Liver (tissue), 8 donors: ENCODE measurements at regions not wholly inside any gene's neighbourhood (a gene's known extent, or its start where the extent isn't known, plus 50 kb on each side); places are given as distances from the start of the nearest gene placed in this dataset.

Experiments used
- DNase-seq: peaks from one replicate; pipeline ENCODE4 v3.0.0-alpha.2; 2017; ENCODE audit warnings: low spot score
- H3K27ac ChIP-seq, 2 donors: one replicate each; pipeline ENCODE4 v1.7.0; 2013; ENCODE audit warnings: inconsistent platforms in 2 of 2, low read length in 2 of 2, control low read depth in 1 of 2, low read depth in 1 of 2, mild to moderate bottlenecking in 1 of 2
- H3K27me3 ChIP-seq, 4 donors: one replicate each; pipeline versions ENCODE4 v1.6.1 to v1.7.0; 2013; ENCODE audit warnings: low read length in 3 of 4, inconsistent platforms in 1 of 4, mild to moderate bottlenecking in 1 of 4, moderate library complexity in 1 of 4; ENCODE audit not compliant: control insufficient read depth in 4 of 4, insufficient read depth in 4 of 4
- H3K36me3 ChIP-seq, 4 donors: one replicate each; pipeline versions ENCODE4 v1.6.1 to v1.7.0; 2013; ENCODE audit warnings: low read length in 3 of 4, mild to moderate bottlenecking in 3 of 4, low read depth in 1 of 4, moderate library complexity in 1 of 4; ENCODE audit not compliant: control insufficient read depth in 4 of 4, insufficient read depth in 3 of 4
- H3K4me1 ChIP-seq, 4 donors: one replicate each; pipeline versions ENCODE4 v1.6.1 to v1.7.0; 2013; ENCODE audit warnings: low read length in 3 of 4, mild to moderate bottlenecking in 3 of 4, moderate library complexity in 1 of 4; ENCODE audit not compliant: control insufficient read depth in 4 of 4, insufficient read depth in 4 of 4
- H3K4me3 ChIP-seq, 3 donors: one replicate each; pipeline versions ENCODE4 v1.6.1 to v1.7.0; 2013; ENCODE audit warnings: low read length in 3 of 3, control low read depth in 1 of 3, low read depth in 1 of 3, mild to moderate bottlenecking in 1 of 3
- H3K9ac ChIP-seq, 2 donors: one replicate each; pipeline ENCODE4 v1.7.0; 2013; ENCODE audit warnings: low read length in 2 of 2, mild to moderate bottlenecking in 2 of 2, moderate library complexity in 2 of 2, control low read depth in 1 of 2, low read depth in 1 of 2
- H3K9me3 ChIP-seq, 4 donors: one replicate each; pipeline versions ENCODE4 v1.6.1 to v1.7.0; 2013; ENCODE audit warnings: low read length in 3 of 4; ENCODE audit not compliant: control insufficient read depth in 4 of 4
- CTCF ChIP-seq: fragments of 150-350 bp; IDR thresholded peaks from 2 replicates; pipeline ENCODE4 v1.5.1; 2017; ENCODE audit warnings: improper control_type of control experiment, low read depth, low read length; ENCODE audit not compliant: missing input control
- EGR1 ChIP-seq, 2 donors: IDR thresholded peaks; 2 replicates each; pipeline ENCODE4 v1.6.1; 2016 to 2018; ENCODE audit warnings: antibody characterized with exemption in 2 of 2, low read depth in 2 of 2
- FOXA1 ChIP-seq: IDR thresholded peaks from 2 replicates; pipeline ENCODE4 v1.6.1; 2016; ENCODE audit warnings: antibody characterized with exemption
- FOXA2 ChIP-seq: IDR thresholded peaks from 2 replicates; pipeline ENCODE4 v1.6.1; 2016; ENCODE audit warnings: antibody characterized with exemption
- GABPA ChIP-seq, 2 donors: IDR thresholded peaks in 1 of 2; conservative IDR thresholded peaks in 1 of 2; 2 replicates each; pipeline ENCODE4 v1.6.1; 2016; ENCODE audit warnings: antibody characterized with exemption in 2 of 2, mild to moderate bottlenecking in 1 of 2, moderate library complexity in 1 of 2
- HNF4A ChIP-seq, 2 donors: conservative IDR thresholded peaks; 2 replicates each; pipeline ENCODE4 v1.6.1; 2016; ENCODE audit warnings: antibody characterized with exemption in 2 of 2, mild to moderate bottlenecking in 2 of 2
- HNF4G ChIP-seq: IDR thresholded peaks from 2 replicates; pipeline ENCODE4 v1.6.1; 2016; ENCODE audit warnings: antibody characterized with exemption
- JUND ChIP-seq, 2 donors: IDR thresholded peaks; 2 replicates each; pipeline ENCODE4 v1.6.1; 2016; ENCODE audit warnings: antibody characterized with exemption in 2 of 2
- MAX ChIP-seq: IDR thresholded peaks from 2 replicates; pipeline ENCODE4 v1.6.1; 2016; ENCODE audit warnings: antibody characterized with exemption
- NR2F2 ChIP-seq: IDR thresholded peaks from 2 replicates; pipeline ENCODE4 v1.6.1; 2016; ENCODE audit warnings: antibody characterized with exemption
- RAD21 ChIP-seq, 2 donors: IDR thresholded peaks; 2 replicates each; pipeline ENCODE4 v1.6.1; 2016; ENCODE audit warnings: antibody characterized with exemption in 2 of 2, mild to moderate bottlenecking in 2 of 2
- RXRA ChIP-seq, 2 donors: IDR thresholded peaks; 2 replicates each; pipeline ENCODE4 v1.6.1; 2017 to 2018; ENCODE audit warnings: antibody characterized with exemption in 2 of 2, mild to moderate bottlenecking in 1 of 2
- SP1 ChIP-seq: IDR thresholded peaks from 2 replicates; pipeline ENCODE4 v1.6.1; 2018; ENCODE audit warnings: antibody characterized with exemption, mild to moderate bottlenecking
- TAF1 ChIP-seq: conservative IDR thresholded peaks from 2 replicates; pipeline ENCODE4 v1.6.1; 2016; ENCODE audit warnings: antibody characterized with exemption, mild to moderate bottlenecking
- YY1 ChIP-seq: IDR thresholded peaks from 2 replicates; pipeline ENCODE4 v1.6.1; 2016; ENCODE audit warnings: antibody characterized with exemption, mild to moderate bottlenecking
- WGBS: extraction: QIAGEN DNeasy Blood & Tissue Kit; methylation state at CpG from one replicate; pipeline ENCODE4 v1.1.7; 2013; 5-methylcytosine and 5-hydroxymethylcytosine counted together
- TF ChIP-seq, protein P1 (sequence below): IDR thresholded peaks from 2 replicates; pipeline ENCODE4 v1.6.1; 2016; ENCODE audit warnings: antibody characterized with exemption
- TF ChIP-seq, protein P2 (sequence below): IDR thresholded peaks from 2 replicates; pipeline ENCODE4 v1.6.1; 2016; ENCODE audit warnings: antibody characterized with exemption, mild to moderate bottlenecking
- TF ChIP-seq, protein P3 (sequence below): IDR thresholded peaks from 2 replicates; pipeline ENCODE4 v1.6.1; 2016; ENCODE audit warnings: antibody characterized with exemption
- donor health status: healthy.
- donor health status: healthy.
- donor health status: healthy.
- donor health status: healthy.
- donor health status: healthy.

DNA sequence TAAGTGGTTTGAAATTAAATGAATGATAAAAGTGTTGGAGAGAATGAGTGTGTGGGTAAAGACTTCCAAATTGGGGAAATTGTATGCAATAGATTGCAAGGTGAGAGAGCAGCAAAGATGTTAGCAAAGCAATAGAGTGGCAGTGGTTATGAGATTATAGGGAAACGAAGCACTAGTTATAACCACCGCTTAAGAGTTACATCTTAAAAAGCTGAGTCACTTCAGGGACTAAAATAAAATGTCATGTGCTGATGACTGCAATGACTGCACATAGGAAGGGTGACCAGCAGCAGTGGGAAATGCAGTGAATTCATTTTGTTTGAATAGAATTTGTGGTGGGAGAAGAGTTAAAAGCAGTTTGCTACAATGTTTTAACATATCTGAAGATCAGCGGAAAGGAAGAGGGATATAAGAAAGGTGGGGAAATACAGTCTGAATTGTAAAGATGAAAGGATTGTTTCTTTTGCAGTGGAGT is 127.3 kb downstream of the RAP2B start:
- WGBS = 87% methylated on average over 3 of the region's 3 CpGs
- peaks cover 0 to 3% (median 0%) of the 10 kb centered on the region in 4 donors for H3K27me3 ChIP-seq
- H3K4me3 ChIP-seq = no peak overlapping the region
- no peaks in the 10 kb centered on the region for H3K36me3 ChIP-seq
- no peaks in the 10 kb centered on the region for H3K9me3 ChIP-seq
- peaks cover 0 to 2% (median 0%) of the 10 kb centered on the region in 4 donors for H3K4me1 ChIP-seq
- no peak overlapping the region for H3K27ac ChIP-seq
- no peak for DNase-seq
- TF ChIP-seq CTCF (no peak), EGR1 (IDR thresholded peaks at IDR 0.05; ENCODE audit: low read depth in 2 of 2) (no peak), MAX (no peak), RAD21 (IDR thresholded peaks at IDR 0.05) (no peak), FOXA1 (no peak), HNF4G (no peak), HNF4A (conservative IDR thresholded peaks at IDR 0.05) (no peak), FOXA2 (no peak), RXRA (IDR thresholded peaks at IDR 0.05) (no peak), NR2F2 (no peak), TAF1 (no peak), GABPA (IDR thresholded peaks at IDR 0.05 in 1 of 2, conservative IDR thresholded peaks at IDR 0.05 in 1 of 2) (no peak), JUND (IDR thresholded peaks at IDR 0.05) (no peak), YY1 (no peak), SP1 (no peak)
- TF ChIP-seq, protein P1, sequence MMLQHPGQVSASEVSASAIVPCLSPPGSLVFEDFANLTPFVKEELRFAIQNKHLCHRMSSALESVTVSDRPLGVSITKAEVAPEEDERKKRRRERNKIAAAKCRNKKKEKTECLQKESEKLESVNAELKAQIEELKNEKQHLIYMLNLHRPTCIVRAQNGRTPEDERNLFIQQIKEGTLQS = no peak
- TF ChIP-seq, protein P2, sequence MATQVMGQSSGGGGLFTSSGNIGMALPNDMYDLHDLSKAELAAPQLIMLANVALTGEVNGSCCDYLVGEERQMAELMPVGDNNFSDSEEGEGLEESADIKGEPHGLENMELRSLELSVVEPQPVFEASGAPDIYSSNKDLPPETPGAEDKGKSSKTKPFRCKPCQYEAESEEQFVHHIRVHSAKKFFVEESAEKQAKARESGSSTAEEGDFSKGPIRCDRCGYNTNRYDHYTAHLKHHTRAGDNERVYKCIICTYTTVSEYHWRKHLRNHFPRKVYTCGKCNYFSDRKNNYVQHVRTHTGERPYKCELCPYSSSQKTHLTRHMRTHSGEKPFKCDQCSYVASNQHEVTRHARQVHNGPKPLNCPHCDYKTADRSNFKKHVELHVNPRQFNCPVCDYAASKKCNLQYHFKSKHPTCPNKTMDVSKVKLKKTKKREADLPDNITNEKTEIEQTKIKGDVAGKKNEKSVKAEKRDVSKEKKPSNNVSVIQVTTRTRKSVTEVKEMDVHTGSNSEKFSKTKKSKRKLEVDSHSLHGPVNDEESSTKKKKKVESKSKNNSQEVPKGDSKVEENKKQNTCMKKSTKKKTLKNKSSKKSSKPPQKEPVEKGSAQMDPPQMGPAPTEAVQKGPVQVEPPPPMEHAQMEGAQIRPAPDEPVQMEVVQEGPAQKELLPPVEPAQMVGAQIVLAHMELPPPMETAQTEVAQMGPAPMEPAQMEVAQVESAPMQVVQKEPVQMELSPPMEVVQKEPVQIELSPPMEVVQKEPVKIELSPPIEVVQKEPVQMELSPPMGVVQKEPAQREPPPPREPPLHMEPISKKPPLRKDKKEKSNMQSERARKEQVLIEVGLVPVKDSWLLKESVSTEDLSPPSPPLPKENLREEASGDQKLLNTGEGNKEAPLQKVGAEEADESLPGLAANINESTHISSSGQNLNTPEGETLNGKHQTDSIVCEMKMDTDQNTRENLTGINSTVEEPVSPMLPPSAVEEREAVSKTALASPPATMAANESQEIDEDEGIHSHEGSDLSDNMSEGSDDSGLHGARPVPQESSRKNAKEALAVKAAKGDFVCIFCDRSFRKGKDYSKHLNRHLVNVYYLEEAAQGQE = no peak
- TF ChIP-seq, protein P3, sequence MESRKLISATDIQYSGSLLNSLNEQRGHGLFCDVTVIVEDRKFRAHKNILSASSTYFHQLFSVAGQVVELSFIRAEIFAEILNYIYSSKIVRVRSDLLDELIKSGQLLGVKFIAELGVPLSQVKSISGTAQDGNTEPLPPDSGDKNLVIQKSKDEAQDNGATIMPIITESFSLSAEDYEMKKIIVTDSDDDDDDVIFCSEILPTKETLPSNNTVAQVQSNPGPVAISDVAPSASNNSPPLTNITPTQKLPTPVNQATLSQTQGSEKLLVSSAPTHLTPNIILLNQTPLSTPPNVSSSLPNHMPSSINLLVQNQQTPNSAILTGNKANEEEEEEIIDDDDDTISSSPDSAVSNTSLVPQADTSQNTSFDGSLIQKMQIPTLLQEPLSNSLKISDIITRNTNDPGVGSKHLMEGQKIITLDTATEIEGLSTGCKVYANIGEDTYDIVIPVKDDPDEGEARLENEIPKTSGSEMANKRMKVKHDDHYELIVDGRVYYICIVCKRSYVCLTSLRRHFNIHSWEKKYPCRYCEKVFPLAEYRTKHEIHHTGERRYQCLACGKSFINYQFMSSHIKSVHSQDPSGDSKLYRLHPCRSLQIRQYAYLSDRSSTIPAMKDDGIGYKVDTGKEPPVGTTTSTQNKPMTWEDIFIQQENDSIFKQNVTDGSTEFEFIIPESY = no peak
- no peak overlapping the region for H3K9ac ChIP-seq
